ENCODE measurements at regions not wholly inside any gene's neighbourhood (a gene's known extent, or its start where the extent isn't known, plus 50 kb on each side); places are given as distances from the start of the nearest gene placed in this dataset.
A peak's percentile ranks its signal among the peaks of the same experiment; 100 is the strongest.

DNA sequence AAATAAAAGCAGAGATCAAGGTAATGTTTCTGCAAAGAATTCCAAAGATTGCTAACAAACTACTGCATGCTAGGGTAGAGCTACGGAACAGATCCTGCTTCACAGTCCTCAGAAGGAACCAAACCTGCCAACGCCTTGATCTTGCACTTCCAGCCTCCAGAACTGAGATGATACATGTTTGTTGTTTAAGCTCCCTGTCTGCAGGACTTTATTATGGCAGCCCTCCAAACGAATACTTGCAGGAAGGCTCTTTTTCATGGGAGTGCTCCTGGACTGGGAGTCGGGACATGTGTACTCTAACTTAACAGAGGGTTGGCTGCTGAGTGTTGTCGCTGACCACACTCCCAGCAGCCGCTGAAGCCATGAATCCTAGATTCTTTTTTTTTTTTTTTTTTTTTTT, 808.8 kb upstream of the EEF2KMT start:
- no peak for DNase-seq (ENCODE audit: low read depth in 2 of 2)

DNA sequence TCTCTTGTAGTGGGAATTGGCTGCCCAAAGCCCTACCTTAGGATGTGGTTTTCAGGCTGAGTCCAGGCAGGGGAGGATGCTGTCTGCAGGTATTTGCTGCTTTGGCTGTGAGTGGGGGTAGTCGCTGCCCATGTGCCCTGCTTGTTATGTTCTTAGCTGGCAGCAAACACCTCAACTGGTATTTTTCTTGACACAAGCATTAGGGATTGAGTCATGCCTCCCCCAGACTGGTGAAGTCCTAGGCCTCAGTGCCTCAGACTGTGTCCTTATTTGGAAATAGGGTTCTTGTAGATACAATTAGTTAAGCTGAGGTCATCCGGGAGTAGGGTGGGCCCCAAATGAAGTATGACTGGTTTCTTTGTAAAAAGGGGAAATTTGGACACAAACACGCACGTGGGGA, 808.3 kb upstream of the EEF2KMT start:
- no peak for DNase-seq (ENCODE audit: low read depth in 2 of 2)

DNA sequence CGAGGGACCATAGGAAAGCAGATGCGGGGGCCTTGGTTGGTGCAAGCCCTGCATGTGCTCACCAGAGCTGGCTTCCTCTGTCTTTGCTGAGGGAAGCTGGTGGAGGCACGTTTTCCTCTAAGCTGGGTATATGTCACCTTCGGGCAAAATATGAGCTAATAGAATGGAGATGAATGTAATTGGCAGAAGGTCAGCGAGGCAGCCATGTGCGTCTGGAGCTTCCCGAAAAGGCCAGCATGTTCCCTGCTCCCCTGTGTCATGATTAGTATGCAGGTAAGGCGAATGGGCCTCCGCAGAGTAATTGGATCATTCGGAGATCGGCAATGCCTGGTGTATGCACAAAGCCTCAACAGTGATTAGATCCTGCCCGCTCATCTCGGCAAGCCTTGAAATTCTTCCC, 806.2 kb upstream of the EEF2KMT start:
- no peak for DNase-seq (ENCODE audit: low read depth in 2 of 2)

- no peak for DNase-seq (ENCODE audit: low read depth in 2 of 2)
These were observed 805.6 kb upstream of the EEF2KMT start for GRCh38 chr16:5903153-5903552.

DNA sequence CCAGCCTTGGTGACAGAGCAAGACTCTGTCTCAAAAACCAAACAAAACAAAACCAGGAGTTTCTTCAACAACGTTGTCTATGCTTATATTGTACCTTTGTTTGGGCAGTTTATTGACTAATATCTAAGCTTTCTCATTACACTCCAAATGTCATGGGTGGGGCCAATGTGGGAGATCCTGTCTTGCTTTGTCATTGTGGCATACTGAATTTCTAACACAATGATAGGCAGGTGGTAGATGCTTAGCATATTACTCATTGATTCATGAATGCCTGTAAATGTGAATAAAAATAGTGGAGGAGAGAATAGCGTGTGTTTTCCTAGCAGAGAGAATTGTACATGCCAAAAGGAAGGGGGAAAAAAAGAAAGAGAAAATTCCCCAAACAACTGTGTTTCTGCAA, 802.5 kb upstream of the EEF2KMT start:
- DNase-seq (ENCODE audit: low read depth in 2 of 2): no peak

DNA sequence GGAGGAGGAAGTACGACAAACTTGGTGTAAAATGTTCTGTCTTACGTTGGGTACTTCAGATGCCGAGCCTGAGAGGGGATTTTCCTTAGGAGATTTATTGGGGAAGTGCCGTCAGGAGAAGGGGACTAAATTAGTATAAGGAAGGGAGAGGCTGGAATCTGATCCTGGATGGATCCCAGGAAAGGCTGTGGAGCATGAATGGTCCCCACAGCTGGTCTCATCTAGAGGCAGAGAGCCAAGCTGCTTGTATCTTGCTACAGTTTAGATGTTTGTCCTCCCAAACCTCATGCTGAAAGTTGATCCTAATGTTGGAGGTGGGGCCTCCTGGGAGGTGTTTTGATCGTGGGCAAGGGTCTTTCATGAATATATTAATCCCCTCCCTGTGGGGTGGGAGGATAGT, 798.4 kb upstream of the EEF2KMT start:
- no peak for DNase-seq (ENCODE audit: low read depth in 2 of 2)

DNA sequence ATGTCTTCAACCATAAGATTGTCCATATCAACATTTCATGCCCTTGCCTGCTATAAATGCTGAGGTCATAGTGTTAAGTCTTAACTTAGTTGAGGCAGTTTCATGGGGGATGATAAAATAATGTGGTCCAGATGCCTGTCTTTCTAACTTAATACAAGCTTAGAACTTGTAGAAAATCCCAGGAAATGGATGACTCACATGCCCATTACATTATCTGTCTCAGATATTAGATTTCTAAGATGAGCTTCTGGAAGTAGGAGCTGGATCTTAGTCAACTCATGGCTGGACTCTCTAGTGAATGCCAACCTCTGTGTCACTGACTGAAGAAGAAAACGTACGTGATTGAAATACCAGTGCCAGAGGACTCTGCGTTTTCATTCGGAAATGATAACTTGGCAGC, 797.5 kb upstream of the EEF2KMT start:
- peak; percentile 9 to 13 for DNase-seq (ENCODE audit: low read depth in 2 of 2)

- no peak for DNase-seq (ENCODE audit: low read depth in 2 of 2)
These were observed 793.7 kb upstream of the EEF2KMT start for GRCh38 chr16:5891296-5891695.

DNA sequence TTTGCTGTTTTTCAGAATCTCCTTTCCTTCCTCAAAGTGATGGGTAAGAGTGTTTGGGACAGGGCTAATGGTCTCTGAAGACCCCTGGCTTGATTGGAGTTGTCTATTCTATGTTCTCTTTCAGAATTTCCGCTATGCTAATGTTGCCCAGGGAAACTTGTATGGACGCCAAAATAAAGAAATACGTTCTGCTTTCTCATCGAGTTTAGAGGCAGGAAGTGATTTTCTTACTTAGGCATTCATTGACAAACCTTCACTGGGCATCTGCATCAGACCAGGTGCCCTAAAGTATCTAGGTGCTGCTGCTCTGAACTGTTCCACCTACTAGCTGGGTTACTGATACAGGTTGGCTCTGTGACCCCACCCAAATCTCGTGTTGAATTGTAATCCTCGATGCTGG, 787.9 kb upstream of the EEF2KMT start:
- DNase-seq (ENCODE audit: low read depth in 2 of 2): no peak

- no peak for DNase-seq (ENCODE audit: low read depth in 2 of 2)
These were observed 787.4 kb upstream of the EEF2KMT start for GRCh38 chr16:5884996-5885395.

DNA sequence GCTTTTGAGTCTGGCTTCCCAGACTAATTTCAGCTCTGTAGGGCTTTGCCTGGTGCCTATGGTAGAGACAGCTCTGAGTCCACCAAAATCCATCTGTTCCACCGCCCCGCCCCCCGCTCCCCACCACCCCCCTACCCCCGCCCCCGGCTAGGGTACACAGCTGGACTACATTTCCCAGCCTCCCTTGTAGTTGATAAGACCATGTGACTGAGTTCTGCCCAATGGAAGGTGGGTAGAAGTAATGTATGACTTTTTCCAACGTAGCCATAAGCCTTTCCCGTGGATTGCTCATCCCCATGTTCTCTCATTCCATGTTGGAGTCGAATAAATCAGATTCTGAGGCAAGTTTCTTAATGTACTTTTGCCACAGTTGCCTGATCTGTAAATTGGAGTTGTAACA, 786.7 kb upstream of the EEF2KMT start:
- no peak for DNase-seq (ENCODE audit: low read depth in 2 of 2)

GRCh38 chr16:5882087-5882640, 784.6 kb upstream of the EEF2KMT start:
- DNase-seq (ENCODE audit: low read depth in 2 of 2): no peak

GRCh38 chr16:5875416-5875815, 777.8 kb upstream of the EEF2KMT start:
- DNase-seq (ENCODE audit: low read depth in 2 of 2): no peak

DNA sequence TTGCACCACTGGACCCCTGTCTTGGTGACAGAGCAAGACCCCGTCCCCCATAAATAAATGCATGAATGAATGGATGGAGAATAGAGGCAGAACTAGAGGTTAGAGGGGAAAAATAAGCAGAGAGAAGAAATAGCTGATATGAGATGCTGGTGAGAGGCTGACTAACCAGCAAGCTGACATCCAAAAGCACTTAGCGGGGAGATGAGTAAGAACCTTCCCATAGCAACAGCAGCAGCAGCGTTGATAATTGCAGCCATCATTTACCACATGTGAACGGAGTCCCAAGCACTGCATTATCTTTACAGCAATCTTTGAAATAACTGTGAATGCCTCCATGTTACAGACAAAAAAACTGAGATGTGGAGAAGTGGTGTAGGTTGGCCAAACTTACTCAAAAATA, 777.3 kb upstream of the EEF2KMT start:
- no peak for DNase-seq (ENCODE audit: low read depth in 2 of 2)

GRCh38 chr16:5873221-5873620, 775.6 kb upstream of the EEF2KMT start:
- DNase-seq (ENCODE audit: low read depth in 2 of 2): no peak

DNA sequence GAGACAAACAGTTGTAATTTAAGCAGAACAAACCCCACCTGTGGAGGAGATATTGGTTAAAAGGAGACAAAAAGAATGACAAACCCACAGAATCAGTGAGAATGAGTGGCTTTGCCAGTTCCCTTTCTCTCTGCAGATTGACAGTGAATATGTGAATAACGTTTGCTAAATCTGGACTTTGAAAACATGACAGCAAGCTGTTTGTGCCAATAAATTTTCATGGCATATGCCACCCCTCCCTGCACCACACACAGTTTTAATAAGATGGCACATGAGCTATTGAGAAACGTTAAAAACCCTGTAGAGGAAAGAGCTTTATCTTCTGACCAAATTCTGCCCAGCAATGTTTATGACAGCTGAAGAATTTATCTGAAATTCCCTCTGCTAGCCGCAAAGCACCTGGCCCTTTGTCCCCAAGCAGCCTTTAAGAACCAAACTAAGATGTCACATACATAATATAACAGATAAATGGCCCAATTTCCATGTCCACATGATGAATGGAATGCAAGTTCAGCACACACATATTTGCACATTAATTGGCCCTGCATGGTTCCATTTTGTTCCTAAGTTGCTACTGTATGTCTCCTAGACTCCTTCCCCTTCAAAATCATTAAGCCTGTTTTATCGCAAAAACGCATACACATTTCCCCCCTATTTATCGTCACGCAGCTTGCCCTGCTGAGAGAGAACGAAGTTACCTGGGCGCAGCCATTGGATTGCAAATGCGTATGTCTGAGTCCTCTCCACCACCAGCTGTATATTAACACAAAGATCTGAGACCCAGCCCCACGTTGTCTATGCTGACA, 773.5 kb upstream of the EEF2KMT start:
- DNase-seq (ENCODE audit: low read depth in 2 of 2): no peak

GRCh38 chr16:5867250-5867649, 769.7 kb upstream of the EEF2KMT start:
- no peak for DNase-seq (ENCODE audit: low read depth in 2 of 2)

GRCh38 chr16:5865236-5865635, 767.6 kb upstream of the EEF2KMT start:
- DNase-seq (ENCODE audit: low read depth in 2 of 2): no peak

GRCh38 chr16:5863071-5863606, 765.5 kb upstream of the EEF2KMT start:
- no peak for DNase-seq (ENCODE audit: low read depth in 2 of 2)

- no peak for DNase-seq (ENCODE audit: low read depth in 2 of 2)
These were observed 764.7 kb upstream of the EEF2KMT start for GRCh38 chr16:5862103-5862840.

- no peak for DNase-seq (ENCODE audit: low read depth in 2 of 2)
These were observed 763.6 kb upstream of the EEF2KMT start for GRCh38 chr16:5861241-5861640.

- no peak for DNase-seq (ENCODE audit: low read depth in 2 of 2)
These were observed 760.6 kb upstream of the EEF2KMT start for GRCh38 chr16:5858180-5858579.

DNA sequence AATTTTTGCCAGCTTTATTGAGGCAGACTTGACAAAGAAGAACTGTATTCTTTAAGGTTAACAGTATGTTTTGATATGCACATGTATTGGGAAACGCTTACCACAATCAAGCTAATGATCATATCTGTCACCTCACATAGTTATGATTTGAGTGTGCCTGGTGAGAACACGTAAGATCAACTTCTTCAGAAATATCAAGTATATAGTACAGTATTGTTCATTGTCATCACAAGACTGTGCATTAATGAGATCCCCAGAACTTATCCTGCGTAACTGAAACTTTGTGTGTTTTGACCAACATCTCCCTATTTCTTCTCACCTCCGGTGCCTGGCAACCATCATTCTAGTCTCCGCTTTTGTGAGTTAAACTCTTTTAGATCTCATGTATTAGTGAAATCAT, 756.4 kb upstream of the EEF2KMT start:
- DNase-seq (ENCODE audit: low read depth in 2 of 2): no peak

Data from fibroblast of skin of left biceps (primary cell).